Gastrocnemius medialis (tissue), 4 donors: ENCODE measurements at regions not wholly inside any gene's neighbourhood (a gene's known extent, or its start where the extent isn't known, plus 50 kb on each side); places are given as distances from the start of the nearest gene placed in this dataset.

Experiments
- POLR2A ChIP-seq, 2 donors: fragments of 450-650 bp; IDR thresholded peaks; one replicate each; pipeline ENCODE4 v1.6.1; 2017; ENCODE audit warnings: antibody characterized with exemption in 2 of 2, mild to moderate bottlenecking in 2 of 2, moderate library complexity in 2 of 2
- TF ChIP-seq, protein P1 (sequence below), 5 experiments: fragments of 450-650 bp in 3 of 5; fragments of 200-600 bp in 2 of 5; sonication (generic) in 2 of 5; IDR thresholded peaks in 4 of 5; conservative IDR thresholded peaks in 1 of 5; 1 replicate in 4 of 5; 2 replicates in 1 of 5; pipeline ENCODE4 v1.5.1; 2016 to 2019; ENCODE audit warnings: antibody characterized with exemption in 5 of 5, mild to moderate bottlenecking in 3 of 5, moderate library complexity in 3 of 5

DNA sequence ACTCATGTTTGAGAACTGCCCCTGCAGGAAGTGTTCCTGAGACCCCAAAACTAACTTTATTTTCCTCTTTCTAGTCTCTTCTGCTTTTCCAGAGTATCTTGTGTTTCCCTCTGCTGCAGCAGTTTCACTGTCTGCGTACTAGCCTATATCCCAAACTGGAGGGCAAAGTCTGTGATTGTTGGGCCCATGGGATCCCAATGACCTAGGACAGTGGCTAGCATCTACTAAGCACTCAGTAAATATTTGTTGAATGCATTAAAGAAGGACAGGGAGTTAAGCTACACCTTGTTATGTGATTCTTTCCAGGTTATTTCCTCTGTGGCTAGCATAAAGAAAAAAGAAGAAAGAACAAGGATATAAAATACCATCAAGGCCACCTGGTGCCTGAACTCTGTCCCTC is 210.6 kb upstream of the PHYHIPL start:
- TF ChIP-seq, protein P1, sequence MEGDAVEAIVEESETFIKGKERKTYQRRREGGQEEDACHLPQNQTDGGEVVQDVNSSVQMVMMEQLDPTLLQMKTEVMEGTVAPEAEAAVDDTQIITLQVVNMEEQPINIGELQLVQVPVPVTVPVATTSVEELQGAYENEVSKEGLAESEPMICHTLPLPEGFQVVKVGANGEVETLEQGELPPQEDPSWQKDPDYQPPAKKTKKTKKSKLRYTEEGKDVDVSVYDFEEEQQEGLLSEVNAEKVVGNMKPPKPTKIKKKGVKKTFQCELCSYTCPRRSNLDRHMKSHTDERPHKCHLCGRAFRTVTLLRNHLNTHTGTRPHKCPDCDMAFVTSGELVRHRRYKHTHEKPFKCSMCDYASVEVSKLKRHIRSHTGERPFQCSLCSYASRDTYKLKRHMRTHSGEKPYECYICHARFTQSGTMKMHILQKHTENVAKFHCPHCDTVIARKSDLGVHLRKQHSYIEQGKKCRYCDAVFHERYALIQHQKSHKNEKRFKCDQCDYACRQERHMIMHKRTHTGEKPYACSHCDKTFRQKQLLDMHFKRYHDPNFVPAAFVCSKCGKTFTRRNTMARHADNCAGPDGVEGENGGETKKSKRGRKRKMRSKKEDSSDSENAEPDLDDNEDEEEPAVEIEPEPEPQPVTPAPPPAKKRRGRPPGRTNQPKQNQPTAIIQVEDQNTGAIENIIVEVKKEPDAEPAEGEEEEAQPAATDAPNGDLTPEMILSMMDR (IDR thresholded peaks at IDR 0.05 in 4 of 5, conservative IDR thresholded peaks at IDR 0.05 in 1 of 5), result no peak
- TF ChIP-seq POLR2A (IDR thresholded peaks at IDR 0.05), result no peak
